Gastroesophageal sphincter (tissue), 3 donors: ENCODE measurements at regions not wholly inside any gene's neighbourhood (a gene's known extent, or its start where the extent isn't known, plus 50 kb on each side); places are given as distances from the start of the nearest gene placed in this dataset.

Source experiments
- EP300 ChIP-seq: sonication (generic); formaldehyde crosslinking; IDR thresholded peaks from one replicate; pipeline ENCODE4 v1.6.1; 2017; ENCODE audit warnings: antibody characterized with exemption, mild to moderate bottlenecking
- POLR2A ChIP-seq, 2 donors: fragments of 450-650 bp; IDR thresholded peaks; one replicate each; pipeline ENCODE4 v1.6.1; 2017; ENCODE audit warnings: antibody characterized with exemption in 2 of 2, mild to moderate bottlenecking in 2 of 2, moderate library complexity in 1 of 2
- POLR2AphosphoS5 ChIP-seq: sonication (generic); formaldehyde crosslinking; IDR thresholded peaks from one replicate; pipeline ENCODE4 v1.6.1; 2017; ENCODE audit warnings: antibody characterized with exemption
- TF ChIP-seq, protein P1 (sequence below), 4 experiments: fragments of 200-600 bp in 2 of 4; fragments of 450-650 bp in 2 of 4; sonication (generic) in 1 of 4; IDR thresholded peaks; one replicate each; pipeline ENCODE4 v1.5.1; 2017 to 2019; ENCODE audit warnings: antibody characterized with exemption in 4 of 4, mild to moderate bottlenecking in 2 of 4, moderate library complexity in 2 of 4

- TF ChIP-seq, protein P1, sequence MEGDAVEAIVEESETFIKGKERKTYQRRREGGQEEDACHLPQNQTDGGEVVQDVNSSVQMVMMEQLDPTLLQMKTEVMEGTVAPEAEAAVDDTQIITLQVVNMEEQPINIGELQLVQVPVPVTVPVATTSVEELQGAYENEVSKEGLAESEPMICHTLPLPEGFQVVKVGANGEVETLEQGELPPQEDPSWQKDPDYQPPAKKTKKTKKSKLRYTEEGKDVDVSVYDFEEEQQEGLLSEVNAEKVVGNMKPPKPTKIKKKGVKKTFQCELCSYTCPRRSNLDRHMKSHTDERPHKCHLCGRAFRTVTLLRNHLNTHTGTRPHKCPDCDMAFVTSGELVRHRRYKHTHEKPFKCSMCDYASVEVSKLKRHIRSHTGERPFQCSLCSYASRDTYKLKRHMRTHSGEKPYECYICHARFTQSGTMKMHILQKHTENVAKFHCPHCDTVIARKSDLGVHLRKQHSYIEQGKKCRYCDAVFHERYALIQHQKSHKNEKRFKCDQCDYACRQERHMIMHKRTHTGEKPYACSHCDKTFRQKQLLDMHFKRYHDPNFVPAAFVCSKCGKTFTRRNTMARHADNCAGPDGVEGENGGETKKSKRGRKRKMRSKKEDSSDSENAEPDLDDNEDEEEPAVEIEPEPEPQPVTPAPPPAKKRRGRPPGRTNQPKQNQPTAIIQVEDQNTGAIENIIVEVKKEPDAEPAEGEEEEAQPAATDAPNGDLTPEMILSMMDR (IDR thresholded peaks at IDR 0.05), result no peak
- no peak for TF ChIP-seq POLR2AphosphoS5
- TF ChIP-seq EP300, result no peak
- no peak for TF ChIP-seq POLR2A (IDR thresholded peaks at IDR 0.05)
Measured at GRCh38 chr11:37320921-37321320, 722.9 kb upstream of the RAG2 start.
